NCI-H1694 treated with DMSO at 0.1 percent for 48 hours (cell line): ENCODE measurements at regions not wholly inside any gene's neighbourhood (a gene's known extent, or its start where the extent isn't known, plus 50 kb on each side); places are given as distances from the start of the nearest gene placed in this dataset.
"Not testable (repeated sequence)": the region's sequence is repeated elsewhere in the genome, so short reads cannot be mapped to it uniquely, and the experiment has no call there.

ENCODE experiments used
- DNase-seq: peaks from one replicate; lab custom pipeline; 2025; lab: John Stamatoyannopoulos, UW

DNA sequence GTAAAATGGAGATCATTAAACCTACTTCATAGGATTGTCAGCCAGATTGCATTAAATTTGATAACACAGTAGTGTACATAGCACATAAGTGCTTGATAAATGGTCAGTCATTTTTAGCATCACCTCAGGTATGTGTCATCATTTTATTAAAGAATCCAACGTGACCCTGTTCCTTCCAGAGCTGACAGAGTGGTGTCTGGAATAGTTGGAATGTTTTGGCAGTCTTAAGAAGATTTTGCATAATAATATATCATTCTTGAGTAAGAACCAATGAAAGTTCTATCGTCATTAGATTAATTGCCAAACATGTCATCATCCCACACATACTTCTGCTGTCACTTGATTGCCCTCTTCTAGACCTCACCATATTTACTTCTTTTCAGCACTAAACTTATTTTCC, 451.4 kb upstream of the POM121L12 start:
- DNase-seq: no peak

DNA sequence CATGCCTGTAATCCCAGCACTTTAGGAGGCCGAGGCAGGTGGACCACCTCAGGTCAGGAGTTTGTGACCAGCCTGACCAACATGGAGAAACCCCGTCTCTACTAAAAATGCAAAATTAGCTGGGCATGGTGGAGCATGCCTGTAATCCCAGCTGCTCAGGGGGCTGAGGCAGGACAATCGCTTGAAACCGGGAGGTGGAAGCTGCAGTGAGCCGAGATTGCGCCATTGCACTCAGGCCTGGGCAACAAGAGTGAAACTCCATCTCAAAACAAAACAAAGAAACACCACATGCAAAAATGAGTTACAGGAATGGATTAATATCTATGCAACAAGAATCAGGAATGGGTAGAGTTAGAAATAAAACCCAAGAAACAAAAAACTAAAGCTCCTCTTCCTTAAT, 462.3 kb upstream of the POM121L12 start:
- DNase-seq: not testable (repeated sequence)

DNA sequence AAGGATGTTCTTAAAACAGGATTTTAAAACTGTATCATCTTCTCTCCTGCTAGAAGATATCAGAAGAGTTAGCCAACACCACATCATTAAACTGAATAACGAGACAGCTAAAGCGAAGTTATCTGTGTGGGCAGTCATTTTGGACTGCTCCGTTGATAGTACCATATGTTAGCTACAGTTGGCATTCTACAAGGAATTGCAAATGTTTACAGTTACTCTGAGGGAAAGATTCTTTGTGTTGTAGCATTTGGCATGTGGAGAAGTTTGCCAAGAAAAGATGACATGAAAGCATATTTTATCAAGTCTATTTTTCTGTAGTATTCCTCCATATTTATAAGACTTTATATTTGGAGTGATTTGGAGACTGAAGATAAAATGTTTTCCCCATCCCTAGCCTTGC, 464.4 kb upstream of the POM121L12 start:
- no peak for DNase-seq

DNA sequence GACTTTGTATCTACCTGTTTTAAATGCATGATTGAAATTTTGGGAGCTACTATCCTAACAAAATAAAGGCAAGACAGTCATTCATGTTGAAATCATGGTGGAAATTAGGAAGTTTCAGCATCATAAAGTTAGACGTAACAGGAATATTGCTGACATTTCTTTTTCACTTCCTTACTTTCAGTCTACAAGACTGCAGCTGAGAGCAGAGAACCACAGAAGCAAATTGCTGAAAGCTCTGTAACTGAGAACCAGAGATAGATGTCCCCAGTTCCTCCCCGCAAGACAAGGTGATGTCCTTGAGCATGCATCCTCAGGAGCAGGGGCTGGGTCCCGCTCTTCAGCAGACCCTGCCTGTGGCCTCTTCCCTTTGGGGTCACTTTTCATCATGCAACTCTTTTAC, 466.3 kb upstream of the POM121L12 start:
- DNase-seq: no peak

DNA sequence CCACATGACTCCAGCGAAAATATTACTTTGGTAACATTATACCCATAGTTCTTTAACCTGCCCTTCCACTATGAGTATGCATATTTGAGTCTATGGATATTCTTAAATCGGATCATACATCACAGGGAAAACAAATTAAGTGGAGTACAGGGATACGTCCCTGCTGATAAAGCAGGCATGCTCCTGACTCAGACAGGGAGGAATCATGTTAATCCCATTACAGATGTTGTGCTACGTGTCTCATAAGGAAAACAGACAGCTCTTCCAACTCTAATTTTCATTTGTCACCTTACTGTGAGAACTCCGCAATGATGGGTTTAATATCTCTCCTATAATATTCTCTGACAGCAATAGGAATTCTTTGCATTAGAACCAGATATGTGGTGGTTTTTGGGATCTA, 469.5 kb upstream of the POM121L12 start:
- DNase-seq: no peak

DNA sequence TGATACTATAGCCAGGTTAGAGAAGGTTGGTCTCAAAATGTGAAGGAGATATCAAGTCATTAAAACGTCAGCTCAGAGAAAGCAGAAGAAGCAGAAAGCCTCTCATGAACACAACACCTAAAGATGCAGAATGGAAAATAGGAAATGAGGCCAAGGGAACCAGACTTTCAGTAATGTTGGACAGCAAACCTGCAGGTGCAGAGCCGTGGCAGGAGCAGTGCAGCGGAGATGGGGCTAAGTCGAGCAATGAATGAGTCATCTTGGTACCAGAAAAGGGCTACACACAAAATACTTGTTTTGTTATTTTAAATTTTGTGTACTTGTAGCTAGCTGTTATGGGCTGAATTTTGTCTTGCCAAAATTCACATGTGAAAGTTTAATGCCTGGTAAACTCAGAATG, 479.6 kb upstream of the POM121L12 start:
- no peak for DNase-seq

DNA sequence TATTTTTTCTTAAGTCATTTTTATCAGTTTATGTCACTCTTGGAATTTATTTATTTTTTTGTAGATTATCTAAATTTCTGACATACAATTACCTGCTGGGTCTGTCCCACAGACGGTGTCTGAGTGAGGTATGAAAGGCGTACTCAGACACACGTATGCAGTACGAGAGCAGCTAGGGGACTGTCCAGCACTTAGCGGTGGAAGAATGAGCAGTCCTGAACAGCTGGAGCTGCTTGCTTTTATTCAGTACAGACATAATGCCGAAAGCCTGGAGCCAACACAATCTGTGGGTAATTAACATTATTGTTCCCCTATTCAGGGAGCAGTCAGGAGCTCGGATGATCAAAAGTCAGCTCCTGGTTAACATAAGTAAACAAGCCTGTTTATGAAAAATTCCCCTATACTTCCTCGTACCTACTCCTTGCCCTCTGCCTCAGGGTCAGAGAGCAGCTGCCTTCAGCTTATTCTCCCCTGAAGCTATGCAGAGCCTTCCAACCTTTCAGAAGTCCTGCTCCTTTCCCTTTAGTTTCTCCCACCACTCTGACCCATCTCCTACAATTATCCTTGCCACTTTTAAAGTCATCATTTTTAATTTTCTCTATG, 488.0 kb upstream of the POM121L12 start:
- no peak for DNase-seq

DNA sequence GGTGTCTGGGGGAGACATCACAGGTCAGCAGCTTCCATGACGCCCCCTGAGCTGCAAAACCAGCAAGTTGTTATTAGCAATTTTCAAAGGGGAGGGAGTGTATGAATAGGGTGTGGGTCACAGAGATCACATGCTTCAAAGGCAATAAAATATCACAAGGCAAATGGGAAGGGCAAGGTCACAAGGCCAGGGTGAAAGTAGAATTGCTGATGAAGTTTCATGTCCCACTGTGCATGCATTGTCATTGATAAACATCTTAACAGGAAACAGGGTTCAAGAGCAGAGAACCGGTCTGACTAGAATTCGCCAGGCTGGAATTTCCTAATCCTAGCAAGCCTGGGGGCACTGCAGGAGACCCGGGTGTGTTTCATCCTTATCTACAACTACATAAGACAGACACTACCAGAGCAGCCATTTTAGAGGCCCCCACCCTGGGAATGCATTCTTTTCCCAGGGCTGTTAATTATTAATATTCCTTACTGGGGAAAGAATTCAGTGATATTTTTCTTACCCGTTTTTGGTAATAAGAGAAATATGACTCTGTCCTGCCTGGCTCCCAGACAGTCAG, 494.2 kb upstream of the POM121L12 start:
- not testable (repeated sequence) for DNase-seq

DNA sequence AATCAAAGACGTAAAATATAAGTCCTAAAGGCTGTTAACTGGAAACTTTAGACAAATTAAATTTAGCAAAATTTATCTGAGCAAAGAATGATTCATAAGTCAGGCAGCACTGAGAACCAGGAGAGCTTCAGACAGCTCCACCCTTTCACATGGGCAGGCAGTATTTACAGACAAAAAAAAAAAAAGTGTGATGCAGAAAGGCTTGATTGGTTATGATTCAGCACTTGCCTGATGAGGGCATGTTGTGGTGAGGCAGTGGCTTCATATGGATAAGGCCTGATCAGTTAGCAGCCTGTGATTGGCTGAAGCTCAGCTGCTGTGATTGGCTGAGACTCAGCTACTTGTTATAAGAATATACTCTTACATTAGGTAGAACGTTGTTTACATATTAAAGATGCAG, 495.4 kb upstream of the POM121L12 start:
- no peak for DNase-seq

DNA sequence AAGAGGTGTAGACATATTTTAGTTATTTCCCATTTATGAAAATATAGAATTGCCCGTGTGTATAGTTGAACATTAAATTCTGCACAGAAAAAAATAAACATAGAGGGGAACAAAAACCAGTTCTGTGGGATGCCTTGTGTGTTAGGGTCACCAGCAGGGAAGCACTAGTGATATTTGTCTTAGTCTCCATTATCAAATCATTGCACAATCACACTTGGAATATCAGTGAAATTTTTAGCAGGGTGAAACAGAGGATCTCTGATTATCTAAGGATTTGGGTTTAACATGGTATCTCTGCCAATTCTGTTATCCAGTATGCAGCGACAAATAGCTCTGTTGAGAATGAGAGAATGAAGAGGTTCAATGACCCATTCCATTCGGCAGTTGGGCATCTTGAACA, 496.0 kb upstream of the POM121L12 start:
- DNase-seq: no peak

DNA sequence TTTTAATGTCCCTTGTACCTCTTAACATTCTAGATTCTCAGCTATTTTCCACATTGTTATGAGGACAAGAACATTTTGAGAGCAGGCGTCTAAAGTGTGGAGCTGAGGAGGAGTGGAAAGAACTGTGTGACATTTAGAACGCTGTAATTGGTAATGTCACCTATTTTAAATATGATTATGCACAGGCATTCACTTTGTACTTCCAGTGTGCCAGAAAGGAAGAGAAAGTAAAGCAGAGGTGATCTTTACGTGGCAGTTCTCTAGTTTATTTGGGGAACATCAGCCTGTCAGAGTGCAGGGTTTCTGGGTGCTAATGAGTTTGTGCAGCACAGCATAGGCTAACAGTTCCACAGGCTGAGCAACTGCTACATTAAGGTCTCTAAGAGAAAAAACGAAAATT, 498.4 kb upstream of the POM121L12 start:
- no peak for DNase-seq

DNA sequence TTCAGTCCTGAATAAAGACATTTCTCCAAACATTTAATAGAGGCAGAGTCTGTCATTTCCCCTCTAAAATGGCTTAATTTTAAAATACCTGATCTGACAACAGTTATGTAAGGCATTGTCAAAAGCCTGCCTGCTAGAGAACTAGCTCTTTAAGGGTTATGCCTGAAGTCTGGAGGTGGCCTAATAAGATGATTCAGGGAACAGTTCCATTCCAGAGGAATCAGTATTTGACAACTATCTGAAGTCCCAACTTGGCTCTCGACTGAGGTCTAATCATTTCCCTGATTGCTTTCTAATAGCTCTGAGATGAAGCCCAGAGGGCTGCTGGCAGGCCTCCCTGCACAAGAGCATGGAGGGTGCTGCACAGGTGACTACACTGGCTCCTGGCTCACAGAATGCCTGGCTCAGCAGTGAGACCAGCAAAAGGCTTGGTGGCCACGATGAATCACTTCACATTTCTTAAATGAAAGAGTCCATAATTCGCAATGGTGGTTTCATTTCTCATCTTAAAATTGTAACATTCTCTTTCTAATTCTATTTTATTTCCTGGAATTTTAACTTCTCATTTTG, 509.6 kb upstream of the POM121L12 start:
- DNase-seq: no peak

DNA sequence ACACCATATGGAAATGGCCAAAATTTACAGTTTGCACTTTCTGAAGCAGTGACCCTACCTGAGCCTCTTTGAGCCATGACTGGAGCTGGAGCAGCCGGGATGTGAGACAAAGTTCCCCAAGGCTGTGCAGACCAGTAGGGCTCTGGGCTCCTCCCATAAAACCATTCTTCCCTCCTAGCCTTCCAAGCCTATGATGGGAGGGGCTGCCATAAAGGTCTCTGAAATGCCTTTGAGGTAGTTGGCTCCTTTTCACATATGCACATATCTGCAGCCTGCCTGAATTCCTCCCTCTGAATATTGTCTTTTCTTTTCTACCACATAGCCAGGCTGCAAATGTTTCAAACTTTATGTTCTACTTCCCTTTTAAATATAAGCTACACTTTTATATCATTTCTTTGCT, 516.6 kb upstream of the POM121L12 start:
- no peak for DNase-seq

DNA sequence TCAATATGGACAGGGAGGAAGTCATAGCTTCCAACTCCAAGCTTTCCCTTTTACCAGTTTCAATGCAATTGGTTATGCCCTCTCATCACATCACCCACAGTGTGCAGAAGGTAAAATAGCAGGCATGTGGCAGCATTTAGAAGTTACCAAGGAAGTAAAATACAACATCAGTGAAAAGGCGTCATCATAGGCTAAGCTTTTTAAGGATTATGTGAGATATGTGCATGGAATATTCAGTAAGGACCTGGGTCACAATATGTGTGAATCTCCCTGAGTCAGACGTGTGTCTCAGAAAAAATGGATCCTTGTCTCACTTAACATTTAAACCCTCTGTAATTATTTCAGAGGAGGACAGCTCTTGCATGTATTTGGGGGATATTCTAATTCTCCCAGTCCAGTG, 522.8 kb upstream of the POM121L12 start:
- DNase-seq: no peak

DNA sequence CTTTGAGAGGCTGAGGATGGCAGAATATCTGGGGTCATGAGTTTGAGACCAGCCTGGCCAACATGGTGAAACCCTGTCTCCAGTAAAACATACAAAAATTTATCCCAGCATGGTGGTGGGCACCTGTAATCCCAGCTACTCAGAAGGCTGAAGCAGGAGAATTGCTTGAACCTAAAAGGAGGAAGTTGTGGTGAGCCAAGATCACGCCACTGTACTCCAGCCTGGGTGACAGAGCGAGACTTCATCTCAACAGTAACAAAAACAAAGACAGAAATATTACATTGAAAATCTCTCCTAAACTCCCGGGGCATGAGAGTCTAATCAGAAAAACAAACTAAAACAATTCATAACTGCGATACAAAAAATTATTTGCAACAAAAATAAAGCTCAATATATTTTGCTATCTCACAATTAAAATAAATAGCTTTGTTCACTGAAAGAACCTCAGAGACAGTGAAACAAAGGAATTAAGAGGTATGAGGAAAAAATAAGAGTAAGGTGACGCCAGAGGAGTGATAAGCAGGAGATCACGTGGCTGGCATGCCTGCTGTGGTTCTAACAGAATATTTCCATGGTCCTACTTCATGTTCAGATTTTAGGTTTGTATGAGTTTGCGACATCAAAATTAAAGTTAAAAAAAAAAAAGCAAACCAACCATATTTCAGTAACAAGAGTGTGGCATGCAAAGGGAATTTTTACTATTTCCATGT, 527.7 kb upstream of the POM121L12 start:
- no peak for DNase-seq

DNA sequence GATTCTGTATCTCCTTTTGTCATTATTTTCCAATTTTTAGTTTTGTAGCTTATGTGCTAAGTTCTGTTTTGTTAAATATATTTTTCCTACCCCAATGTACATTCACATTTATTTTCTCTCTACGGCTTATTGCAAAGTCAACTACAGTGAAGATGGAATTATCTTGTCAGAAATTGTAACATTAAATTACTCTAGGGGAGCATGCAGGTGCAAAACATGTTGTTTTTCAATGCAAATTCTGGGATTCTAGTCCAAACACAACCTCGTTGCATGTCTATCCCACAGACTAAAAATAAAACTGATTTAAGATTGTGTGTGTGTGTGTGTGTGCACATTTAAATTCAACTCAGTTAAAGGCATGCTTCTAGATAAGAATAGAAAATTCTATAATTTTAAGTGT, 529.1 kb upstream of the POM121L12 start:
- DNase-seq: no peak

DNA sequence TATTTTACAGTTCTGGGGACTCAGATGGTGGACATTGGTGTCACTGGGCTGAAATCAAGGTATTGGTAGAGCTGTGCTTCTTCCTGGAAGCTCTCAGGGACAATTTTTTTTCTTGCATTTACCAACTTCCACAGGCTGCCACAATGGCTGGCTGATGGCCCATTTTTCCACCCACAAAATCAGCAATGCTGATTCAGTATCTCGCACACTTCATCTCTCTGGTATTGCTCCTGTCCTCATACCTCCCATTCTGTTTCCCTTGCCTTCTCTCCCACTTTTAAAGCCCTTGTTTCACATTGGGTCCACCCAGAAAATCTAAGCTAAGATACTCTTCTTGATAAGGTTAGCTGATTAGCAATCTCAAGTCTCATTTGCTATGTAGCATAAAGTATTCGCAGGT, 530.9 kb upstream of the POM121L12 start:
- DNase-seq: no peak

DNA sequence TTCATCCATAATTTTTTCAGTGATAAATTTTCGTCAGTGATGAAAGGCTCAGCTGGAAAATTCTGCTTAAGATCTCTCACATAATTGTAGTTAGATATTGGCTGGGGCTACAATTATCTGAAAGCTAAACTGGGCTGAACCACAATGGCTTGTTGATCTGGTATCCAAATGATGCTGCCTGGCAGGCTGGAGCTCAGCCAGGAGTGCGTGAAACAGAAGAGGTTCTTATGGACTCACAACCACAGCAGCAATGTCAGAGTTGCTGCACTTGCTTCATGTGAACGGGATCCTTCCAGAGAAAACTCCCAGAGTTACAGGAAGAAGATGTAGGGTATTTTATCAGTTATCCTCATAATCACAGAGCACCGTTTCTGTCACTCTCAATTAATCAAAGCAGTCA, 533.2 kb upstream of the POM121L12 start:
- no peak for DNase-seq

DNA sequence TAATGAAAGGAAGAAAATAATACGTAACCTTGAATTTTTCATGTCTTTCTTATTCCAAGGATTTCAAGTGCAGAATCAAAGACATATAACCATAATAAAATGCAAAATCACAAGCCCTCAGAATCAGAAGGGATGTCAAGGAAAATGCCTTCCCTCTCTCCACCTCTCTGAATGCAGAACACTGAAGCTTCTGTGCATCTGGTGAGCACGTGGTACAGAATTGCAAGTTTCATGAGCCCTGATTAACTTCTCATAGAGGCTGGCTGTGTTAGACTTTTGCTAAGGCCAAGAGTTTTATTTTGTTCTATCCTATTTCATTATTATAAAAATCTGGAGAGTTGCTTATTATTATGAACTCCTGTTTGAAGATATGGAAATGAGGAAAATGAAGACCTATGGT, 533.7 kb upstream of the POM121L12 start:
- no peak for DNase-seq

DNA sequence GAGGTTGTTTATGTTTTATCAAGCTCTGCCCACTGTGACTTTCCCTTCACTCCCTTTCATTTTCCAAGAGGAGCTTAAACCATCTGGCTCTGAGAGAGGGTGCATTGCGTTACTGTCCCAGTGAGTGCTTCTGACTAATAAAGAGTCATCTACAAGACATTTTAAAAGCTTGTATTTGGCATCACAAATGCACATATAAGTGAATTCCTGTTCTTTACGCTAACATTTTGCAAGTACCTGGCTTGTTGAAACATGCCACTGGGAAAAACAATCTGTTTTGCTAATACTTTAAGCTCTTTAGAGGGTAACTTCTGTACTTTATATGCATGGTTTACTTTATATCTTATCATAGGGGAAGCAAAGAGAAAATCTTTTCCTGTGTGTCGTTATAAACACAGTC, 534.6 kb upstream of the POM121L12 start:
- no peak for DNase-seq

DNA sequence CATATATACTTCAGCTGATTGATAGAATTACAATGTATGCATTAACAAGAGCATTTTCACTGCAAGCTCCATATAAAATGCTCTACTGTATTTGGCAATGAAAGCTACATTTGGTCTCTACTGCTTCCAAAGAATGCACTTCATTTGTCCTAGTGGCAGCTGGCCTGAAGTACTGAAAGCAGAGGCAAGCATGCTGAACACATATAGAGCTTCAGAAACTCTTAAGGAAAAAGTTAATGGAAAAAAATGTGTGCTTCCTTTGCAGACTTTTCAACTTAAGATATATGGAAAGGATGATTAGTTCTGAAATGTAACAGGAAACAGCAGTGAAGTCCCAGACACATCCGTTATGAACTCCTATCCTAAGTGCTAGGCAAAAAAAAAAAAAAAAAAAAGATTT, 537.1 kb upstream of the POM121L12 start:
- DNase-seq: no peak

DNA sequence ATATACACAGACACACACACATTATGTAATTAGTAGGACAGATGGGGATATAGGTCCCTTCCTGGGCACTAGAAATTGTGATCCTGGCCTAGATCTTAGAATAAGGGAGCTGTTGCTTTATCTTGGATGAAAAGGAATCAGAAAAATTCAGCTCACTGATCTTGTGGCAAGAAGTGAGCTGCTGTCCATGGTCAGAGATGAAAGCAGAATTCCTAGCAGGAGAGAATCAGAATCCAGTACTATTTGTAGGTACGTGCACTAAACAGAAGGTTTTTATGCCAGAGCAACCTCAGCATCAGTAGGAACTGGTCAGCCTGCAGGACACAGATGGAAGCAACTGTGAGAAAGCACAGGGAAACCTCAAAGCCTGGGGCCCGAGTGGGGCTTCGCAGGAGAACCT, 549.2 kb upstream of the POM121L12 start:
- DNase-seq: no peak

DNA sequence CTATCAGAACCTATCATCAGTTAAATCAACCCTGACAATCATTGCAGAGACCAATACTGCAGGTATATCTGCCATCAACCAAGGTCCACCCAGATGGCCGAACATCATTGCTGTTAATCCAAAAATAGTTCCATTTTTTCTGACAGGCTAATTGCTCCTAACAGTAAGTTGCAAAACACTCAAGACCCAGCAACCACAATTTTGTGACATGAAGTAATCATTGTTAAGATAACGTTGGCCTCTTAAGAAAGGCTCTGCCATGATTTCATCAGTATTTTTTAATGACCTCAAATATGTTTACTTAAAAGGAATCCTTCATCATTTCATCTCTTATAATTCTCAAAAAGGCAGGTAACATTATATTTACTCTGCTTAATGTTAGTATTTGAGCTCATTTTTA, 553.4 kb upstream of the POM121L12 start:
- DNase-seq: no peak

DNA sequence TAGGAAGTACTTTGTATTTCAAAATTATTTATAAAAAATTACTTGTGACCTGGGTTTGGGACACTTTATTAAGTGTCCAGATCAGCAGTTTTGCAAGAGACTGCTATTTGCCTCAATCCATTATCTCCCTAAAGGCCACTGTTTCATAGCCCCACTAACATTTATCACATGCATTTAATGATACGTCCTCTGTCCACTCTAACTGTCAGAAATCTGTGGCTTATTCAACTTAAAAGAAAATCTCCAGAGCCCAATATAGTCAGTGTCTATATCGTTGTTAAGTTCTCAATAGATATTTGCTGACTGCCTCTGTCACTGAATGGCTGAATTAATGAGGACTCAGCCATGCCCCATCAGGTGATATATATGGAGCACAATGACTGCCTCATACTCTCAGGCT, 553.9 kb upstream of the POM121L12 start:
- DNase-seq: no peak
